ENCODE measurements at regions not wholly inside any gene's neighbourhood (a gene's known extent, or its start where the extent isn't known, plus 50 kb on each side); places are given as distances from the start of the nearest gene placed in this dataset.

DNA sequence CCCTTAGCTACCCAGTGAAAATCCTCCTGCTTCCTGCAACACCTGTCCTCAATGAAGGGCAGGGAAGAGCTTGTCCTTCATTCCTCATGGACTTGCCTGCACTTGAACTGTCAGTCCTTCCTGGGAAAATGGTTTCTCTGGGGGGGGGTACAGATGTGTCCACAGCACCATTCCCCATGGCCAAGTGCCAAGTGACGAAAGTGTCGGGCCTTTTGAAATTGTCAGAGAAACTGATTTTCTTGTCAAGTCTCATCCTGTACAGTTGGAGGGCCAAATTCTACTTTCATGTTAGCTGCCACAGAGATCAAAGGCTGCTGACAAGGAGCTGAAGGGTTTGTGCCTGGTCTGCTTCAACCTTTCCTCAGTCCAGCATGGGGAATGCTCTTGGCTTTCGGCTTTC lies 179.5 kb upstream of the PARP11 start:
- intact Hi-C loops (cut with micrococcal nuclease), result no loop called here
- no peaks in the 10 kb centered on the region for H3K9me2 ChIP-seq (ENCODE audit: insufficient read depth)
- no peaks in the 10 kb centered on the region for H4K20me1 ChIP-seq (ENCODE audit: insufficient read depth)
- BruUV-seq (replicated peaks), result no TSS peak
- H3K9me3 ChIP-seq (ENCODE audit: control insufficient read depth in 1 of 2, insufficient read depth in 1 of 2, low read depth in 1 of 2, low read length in 2 of 2), result no peaks in the 10 kb centered on the region
- CTCF ChIA-PET, result no interaction called here
- no peak overlapping the region for H3K4me2 ChIP-seq (ENCODE audit: low read length)
- no peak overlapping the region for H3K4me3 ChIP-seq (replicated peaks in 1 of 2; ENCODE audit: low read depth in 1 of 2, low read length in 2 of 2)
- RAD21 ChIA-PET (ENCODE audit: low non-redundant PET in 1 of 2, low total read pairs in 2 of 2, uncharacterized antibody in 2 of 2, unreplicated experiment in 2 of 2), result no interaction called here
- H3K27ac ChIP-seq (ENCODE audit: low read depth, low read length), result no peak overlapping the region
- peaks cover 89% of the 10 kb centered on the region for H3K27me3 ChIP-seq (ENCODE audit: insufficient read depth, low read length)
- no peaks in the 10 kb centered on the region for H3K4me1 ChIP-seq (ENCODE audit: control insufficient read depth in 1 of 2, insufficient read depth in 2 of 2, low read length in 2 of 2)
- H2AFZ ChIP-seq (ENCODE audit: low read depth, low read length, poor library complexity, severe bottlenecking), result no peak overlapping the region
- DNase-seq (ENCODE audit: low read depth, low spot score) (no peak), ATAC-seq (no peak)
- no peaks in the 10 kb centered on the region for H3K79me2 ChIP-seq (ENCODE audit: insufficient read depth, low read length)
- POLR2A ChIA-PET, result no interaction called here
- H3K9ac ChIP-seq (ENCODE audit: low read length), result no peak overlapping the region
- no peaks in the 10 kb centered on the region for H3K36me3 ChIP-seq (ENCODE audit: control insufficient read depth in 1 of 2, insufficient read depth in 2 of 2, low read length in 2 of 2)
- TF ChIP-seq ZFX (IDR thresholded peaks at IDR 0.05), result no peak
- no peak for TF ChIP-seq EGR1 (IDR thresholded peaks at IDR 0.05; ENCODE audit: low read depth)
- TF ChIP-seq CEBPB (IDR thresholded peaks at IDR 0.05; ENCODE audit: low read depth), result no peak
- no peak for TF ChIP-seq JUND (IDR thresholded peaks at IDR 0.05)
- TF ChIP-seq SIN3A (IDR thresholded peaks at IDR 0.05; ENCODE audit: low read depth), result no peak
- TF ChIP-seq CBX3 (IDR thresholded peaks at IDR 0.05; ENCODE audit: low read depth), result no peak
- no peak for TF ChIP-seq TCF7L2 (IDR thresholded peaks at IDR 0.05; ENCODE audit: borderline replicate concordance, extremely low read depth, insufficient read depth, insufficient read length)
- TF ChIP-seq ATF3 (IDR thresholded peaks at IDR 0.05), result no peak
- TF ChIP-seq, protein P1, sequence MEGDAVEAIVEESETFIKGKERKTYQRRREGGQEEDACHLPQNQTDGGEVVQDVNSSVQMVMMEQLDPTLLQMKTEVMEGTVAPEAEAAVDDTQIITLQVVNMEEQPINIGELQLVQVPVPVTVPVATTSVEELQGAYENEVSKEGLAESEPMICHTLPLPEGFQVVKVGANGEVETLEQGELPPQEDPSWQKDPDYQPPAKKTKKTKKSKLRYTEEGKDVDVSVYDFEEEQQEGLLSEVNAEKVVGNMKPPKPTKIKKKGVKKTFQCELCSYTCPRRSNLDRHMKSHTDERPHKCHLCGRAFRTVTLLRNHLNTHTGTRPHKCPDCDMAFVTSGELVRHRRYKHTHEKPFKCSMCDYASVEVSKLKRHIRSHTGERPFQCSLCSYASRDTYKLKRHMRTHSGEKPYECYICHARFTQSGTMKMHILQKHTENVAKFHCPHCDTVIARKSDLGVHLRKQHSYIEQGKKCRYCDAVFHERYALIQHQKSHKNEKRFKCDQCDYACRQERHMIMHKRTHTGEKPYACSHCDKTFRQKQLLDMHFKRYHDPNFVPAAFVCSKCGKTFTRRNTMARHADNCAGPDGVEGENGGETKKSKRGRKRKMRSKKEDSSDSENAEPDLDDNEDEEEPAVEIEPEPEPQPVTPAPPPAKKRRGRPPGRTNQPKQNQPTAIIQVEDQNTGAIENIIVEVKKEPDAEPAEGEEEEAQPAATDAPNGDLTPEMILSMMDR (IDR thresholded peaks at IDR 0.05 in 2 of 3, conservative IDR thresholded peaks at IDR 0.05 in 1 of 3; ENCODE audit: borderline replicate concordance in 1 of 3, insufficient read depth in 1 of 3, low read depth in 2 of 3, low read length in 2 of 3), result no peak

- Histone ChIP-seq H3K79me2 (ENCODE audit: insufficient read depth, low read length) (no peaks in the 10 kb centered on the region), H3K9ac (ENCODE audit: low read length) (no peak overlapping the region), H4K20me1 (ENCODE audit: insufficient read depth) (no peaks in the 10 kb centered on the region), H3K4me2 (ENCODE audit: low read length) (no peak overlapping the region), H2AFZ (ENCODE audit: low read depth, low read length, poor library complexity, severe bottlenecking) (no peak overlapping the region), H3K4me3 (replicated peaks in 1 of 2; ENCODE audit: low read depth in 1 of 2, low read length in 2 of 2) (no peak overlapping the region), H3K9me3 (ENCODE audit: control insufficient read depth in 1 of 2, insufficient read depth in 1 of 2, low read depth in 1 of 2, low read length in 2 of 2) (no peaks in the 10 kb centered on the region), H3K4me1 (ENCODE audit: control insufficient read depth in 1 of 2, insufficient read depth in 2 of 2, low read length in 2 of 2) (no peaks in the 10 kb centered on the region), H3K27me3 (ENCODE audit: insufficient read depth, low read length) (peaks cover 87% of the 10 kb centered on the region), H3K27ac (ENCODE audit: low read depth, low read length) (no peak overlapping the region), H3K36me3 (ENCODE audit: control insufficient read depth in 1 of 2, insufficient read depth in 2 of 2, low read length in 2 of 2) (no peaks in the 10 kb centered on the region), H3K9me2 (ENCODE audit: insufficient read depth) (no peaks in the 10 kb centered on the region)
- RAD21 ChIA-PET (ENCODE audit: low non-redundant PET in 1 of 2, low total read pairs in 2 of 2, uncharacterized antibody in 2 of 2, unreplicated experiment in 2 of 2), result no interaction called here
- no peak for ATAC-seq
- DNase-seq (ENCODE audit: low read depth, low spot score), result no peak
- intact Hi-C loops (cut with micrococcal nuclease), result no loop called here
- POLR2A ChIA-PET, result no interaction called here
- CTCF ChIA-PET, result no interaction called here
- no TSS peak for BruUV-seq (replicated peaks)
- TF ChIP-seq SIN3A (IDR thresholded peaks at IDR 0.05; ENCODE audit: low read depth) (no peak), EZH2phosphoT487 (IDR thresholded peaks at IDR 0.05; ENCODE audit: borderline replicate concordance) (no peak), SP1 (IDR thresholded peaks at IDR 0.05; ENCODE audit: low read depth) (no peak), FOSL1 (IDR thresholded peaks at IDR 0.05; ENCODE audit: low read depth) (no peak)
- TF ChIP-seq, protein P2, sequence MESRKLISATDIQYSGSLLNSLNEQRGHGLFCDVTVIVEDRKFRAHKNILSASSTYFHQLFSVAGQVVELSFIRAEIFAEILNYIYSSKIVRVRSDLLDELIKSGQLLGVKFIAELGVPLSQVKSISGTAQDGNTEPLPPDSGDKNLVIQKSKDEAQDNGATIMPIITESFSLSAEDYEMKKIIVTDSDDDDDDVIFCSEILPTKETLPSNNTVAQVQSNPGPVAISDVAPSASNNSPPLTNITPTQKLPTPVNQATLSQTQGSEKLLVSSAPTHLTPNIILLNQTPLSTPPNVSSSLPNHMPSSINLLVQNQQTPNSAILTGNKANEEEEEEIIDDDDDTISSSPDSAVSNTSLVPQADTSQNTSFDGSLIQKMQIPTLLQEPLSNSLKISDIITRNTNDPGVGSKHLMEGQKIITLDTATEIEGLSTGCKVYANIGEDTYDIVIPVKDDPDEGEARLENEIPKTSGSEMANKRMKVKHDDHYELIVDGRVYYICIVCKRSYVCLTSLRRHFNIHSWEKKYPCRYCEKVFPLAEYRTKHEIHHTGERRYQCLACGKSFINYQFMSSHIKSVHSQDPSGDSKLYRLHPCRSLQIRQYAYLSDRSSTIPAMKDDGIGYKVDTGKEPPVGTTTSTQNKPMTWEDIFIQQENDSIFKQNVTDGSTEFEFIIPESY (IDR thresholded peaks at IDR 0.05; ENCODE audit: extremely low read depth, insufficient replicate concordance, low read length), result no peak
- TF ChIP-seq, protein P3, sequence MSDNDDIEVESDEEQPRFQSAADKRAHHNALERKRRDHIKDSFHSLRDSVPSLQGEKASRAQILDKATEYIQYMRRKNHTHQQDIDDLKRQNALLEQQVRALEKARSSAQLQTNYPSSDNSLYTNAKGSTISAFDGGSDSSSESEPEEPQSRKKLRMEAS (IDR thresholded peaks at IDR 0.05), result no peak
- TF ChIP-seq, protein P4, sequence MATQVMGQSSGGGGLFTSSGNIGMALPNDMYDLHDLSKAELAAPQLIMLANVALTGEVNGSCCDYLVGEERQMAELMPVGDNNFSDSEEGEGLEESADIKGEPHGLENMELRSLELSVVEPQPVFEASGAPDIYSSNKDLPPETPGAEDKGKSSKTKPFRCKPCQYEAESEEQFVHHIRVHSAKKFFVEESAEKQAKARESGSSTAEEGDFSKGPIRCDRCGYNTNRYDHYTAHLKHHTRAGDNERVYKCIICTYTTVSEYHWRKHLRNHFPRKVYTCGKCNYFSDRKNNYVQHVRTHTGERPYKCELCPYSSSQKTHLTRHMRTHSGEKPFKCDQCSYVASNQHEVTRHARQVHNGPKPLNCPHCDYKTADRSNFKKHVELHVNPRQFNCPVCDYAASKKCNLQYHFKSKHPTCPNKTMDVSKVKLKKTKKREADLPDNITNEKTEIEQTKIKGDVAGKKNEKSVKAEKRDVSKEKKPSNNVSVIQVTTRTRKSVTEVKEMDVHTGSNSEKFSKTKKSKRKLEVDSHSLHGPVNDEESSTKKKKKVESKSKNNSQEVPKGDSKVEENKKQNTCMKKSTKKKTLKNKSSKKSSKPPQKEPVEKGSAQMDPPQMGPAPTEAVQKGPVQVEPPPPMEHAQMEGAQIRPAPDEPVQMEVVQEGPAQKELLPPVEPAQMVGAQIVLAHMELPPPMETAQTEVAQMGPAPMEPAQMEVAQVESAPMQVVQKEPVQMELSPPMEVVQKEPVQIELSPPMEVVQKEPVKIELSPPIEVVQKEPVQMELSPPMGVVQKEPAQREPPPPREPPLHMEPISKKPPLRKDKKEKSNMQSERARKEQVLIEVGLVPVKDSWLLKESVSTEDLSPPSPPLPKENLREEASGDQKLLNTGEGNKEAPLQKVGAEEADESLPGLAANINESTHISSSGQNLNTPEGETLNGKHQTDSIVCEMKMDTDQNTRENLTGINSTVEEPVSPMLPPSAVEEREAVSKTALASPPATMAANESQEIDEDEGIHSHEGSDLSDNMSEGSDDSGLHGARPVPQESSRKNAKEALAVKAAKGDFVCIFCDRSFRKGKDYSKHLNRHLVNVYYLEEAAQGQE (IDR thresholded peaks at IDR 0.05; ENCODE audit: low read depth), result no peak
These were observed 178.4 kb upstream of the PARP11 start for GRCh38 chr12:4051596-4051995.

Measured in HCT116 (cell line).